HL-60 (cell line): ENCODE measurements at regions not wholly inside any gene's neighbourhood (a gene's known extent, or its start where the extent isn't known, plus 50 kb on each side); places are given as distances from the start of the nearest gene placed in this dataset.

Experiments
- POLR2AphosphoS5 ChIP-seq: IDR thresholded peaks from 2 replicates; pipeline ENCODE4 v1.6.1; 2012; ENCODE audit warnings: low read depth
- SPI1 ChIP-seq: IDR thresholded peaks from 2 replicates; pipeline ENCODE4 v1.6.1; 2012; ENCODE audit warnings: low read depth, mild to moderate bottlenecking, borderline replicate concordance
- TF ChIP-seq, protein P1 (sequence below): IDR thresholded peaks from one replicate; pipeline ENCODE4 v1.5.1; 2011; ENCODE audit warnings: low read length, control low read depth, inconsistent platforms; ENCODE audit not compliant: insufficient read depth
- TF ChIP-seq, protein P2 (sequence below): IDR thresholded peaks from 2 replicates; pipeline ENCODE4 v1.6.1; 2012; ENCODE audit warnings: low read depth; ENCODE audit not compliant: insufficient replicate concordance

DNA sequence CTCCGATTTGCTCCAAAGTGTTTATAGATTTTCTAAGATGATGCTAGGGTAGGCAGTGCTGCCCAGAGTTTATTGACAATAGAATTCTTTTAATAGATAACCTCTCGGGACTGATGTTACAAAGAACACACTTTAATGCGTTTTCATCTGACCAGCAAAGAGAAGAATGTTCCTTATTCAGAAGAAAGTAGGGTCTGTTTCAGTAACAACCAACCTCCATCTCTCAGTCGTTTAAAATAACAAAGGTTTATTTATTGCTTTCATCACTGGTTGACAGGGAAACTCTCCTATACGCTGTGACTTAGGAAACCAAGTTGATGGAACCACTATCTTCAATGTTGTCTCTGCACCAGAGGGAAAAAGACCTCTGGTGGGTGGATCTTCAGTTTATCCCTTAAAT lies 55.1 kb upstream of the PAPPA start:
- TF ChIP-seq, protein P1, sequence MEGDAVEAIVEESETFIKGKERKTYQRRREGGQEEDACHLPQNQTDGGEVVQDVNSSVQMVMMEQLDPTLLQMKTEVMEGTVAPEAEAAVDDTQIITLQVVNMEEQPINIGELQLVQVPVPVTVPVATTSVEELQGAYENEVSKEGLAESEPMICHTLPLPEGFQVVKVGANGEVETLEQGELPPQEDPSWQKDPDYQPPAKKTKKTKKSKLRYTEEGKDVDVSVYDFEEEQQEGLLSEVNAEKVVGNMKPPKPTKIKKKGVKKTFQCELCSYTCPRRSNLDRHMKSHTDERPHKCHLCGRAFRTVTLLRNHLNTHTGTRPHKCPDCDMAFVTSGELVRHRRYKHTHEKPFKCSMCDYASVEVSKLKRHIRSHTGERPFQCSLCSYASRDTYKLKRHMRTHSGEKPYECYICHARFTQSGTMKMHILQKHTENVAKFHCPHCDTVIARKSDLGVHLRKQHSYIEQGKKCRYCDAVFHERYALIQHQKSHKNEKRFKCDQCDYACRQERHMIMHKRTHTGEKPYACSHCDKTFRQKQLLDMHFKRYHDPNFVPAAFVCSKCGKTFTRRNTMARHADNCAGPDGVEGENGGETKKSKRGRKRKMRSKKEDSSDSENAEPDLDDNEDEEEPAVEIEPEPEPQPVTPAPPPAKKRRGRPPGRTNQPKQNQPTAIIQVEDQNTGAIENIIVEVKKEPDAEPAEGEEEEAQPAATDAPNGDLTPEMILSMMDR: no peak
- no peak for TF ChIP-seq POLR2AphosphoS5
- TF ChIP-seq, protein P2, sequence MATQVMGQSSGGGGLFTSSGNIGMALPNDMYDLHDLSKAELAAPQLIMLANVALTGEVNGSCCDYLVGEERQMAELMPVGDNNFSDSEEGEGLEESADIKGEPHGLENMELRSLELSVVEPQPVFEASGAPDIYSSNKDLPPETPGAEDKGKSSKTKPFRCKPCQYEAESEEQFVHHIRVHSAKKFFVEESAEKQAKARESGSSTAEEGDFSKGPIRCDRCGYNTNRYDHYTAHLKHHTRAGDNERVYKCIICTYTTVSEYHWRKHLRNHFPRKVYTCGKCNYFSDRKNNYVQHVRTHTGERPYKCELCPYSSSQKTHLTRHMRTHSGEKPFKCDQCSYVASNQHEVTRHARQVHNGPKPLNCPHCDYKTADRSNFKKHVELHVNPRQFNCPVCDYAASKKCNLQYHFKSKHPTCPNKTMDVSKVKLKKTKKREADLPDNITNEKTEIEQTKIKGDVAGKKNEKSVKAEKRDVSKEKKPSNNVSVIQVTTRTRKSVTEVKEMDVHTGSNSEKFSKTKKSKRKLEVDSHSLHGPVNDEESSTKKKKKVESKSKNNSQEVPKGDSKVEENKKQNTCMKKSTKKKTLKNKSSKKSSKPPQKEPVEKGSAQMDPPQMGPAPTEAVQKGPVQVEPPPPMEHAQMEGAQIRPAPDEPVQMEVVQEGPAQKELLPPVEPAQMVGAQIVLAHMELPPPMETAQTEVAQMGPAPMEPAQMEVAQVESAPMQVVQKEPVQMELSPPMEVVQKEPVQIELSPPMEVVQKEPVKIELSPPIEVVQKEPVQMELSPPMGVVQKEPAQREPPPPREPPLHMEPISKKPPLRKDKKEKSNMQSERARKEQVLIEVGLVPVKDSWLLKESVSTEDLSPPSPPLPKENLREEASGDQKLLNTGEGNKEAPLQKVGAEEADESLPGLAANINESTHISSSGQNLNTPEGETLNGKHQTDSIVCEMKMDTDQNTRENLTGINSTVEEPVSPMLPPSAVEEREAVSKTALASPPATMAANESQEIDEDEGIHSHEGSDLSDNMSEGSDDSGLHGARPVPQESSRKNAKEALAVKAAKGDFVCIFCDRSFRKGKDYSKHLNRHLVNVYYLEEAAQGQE: no peak
- no peak for TF ChIP-seq SPI1
